Naive thymus-derived CD4-positive, alpha-beta T cell (primary cell): ENCODE measurements at regions not wholly inside any gene's neighbourhood (a gene's known extent, or its start where the extent isn't known, plus 50 kb on each side); places are given as distances from the start of the nearest gene placed in this dataset.

Experiments used
- ATAC-seq: fragments of 150-1000 bp; cut with Tn5 transposase; 2 replicates; pipeline ENCODE4 v1.10.0; 2021; ENCODE audit warnings: mild to moderate bottlenecking, moderate library complexity
- CTCF ChIA-PET: fragments of 350-600 bp; sonication (Branson Sonifier 250); formaldehyde crosslinking; loops from one replicate; lab custom pipeline; 2021; ENCODE audit warnings: antibody characterized with exemption; lab: Charles Lee
- POLR2A ChIA-PET: fragments of 350-600 bp; sonication (Branson Sonifier 250); formaldehyde crosslinking; loops from one replicate; lab custom pipeline; 2021; ENCODE audit warnings: antibody characterized with exemption, inconsistent platforms; lab: Charles Lee
- DNase-seq, 9 donors: peaks; one replicate each; pipeline versions ENCODE4 v3.0.0 to v3.0.0-alpha.2; 2020 to 2022; ENCODE audit warnings: mixed read lengths in 1 of 9
- H3K27ac ChIP-seq: one replicate; pipeline ENCODE4 v1.7.0; 2013; ENCODE audit warnings: mild to moderate bottlenecking, low read depth, low read length, moderate library complexity
- H3K27me3 ChIP-seq, 2 donors: one replicate each; pipeline ENCODE4 v1.7.0; 2013; ENCODE audit warnings: low read length in 2 of 2, mild to moderate bottlenecking in 2 of 2, moderate library complexity in 2 of 2; ENCODE audit not compliant: control insufficient read depth in 2 of 2, insufficient read depth in 2 of 2
- H3K36me3 ChIP-seq, 3 experiments: 1 replicate in 2 of 3; 2 replicates in 1 of 3; pipeline ENCODE4 v1.7.0; 2013; ENCODE audit warnings: low read length in 3 of 3, mild to moderate bottlenecking in 3 of 3, moderate library complexity in 1 of 3; ENCODE audit not compliant: insufficient read depth in 3 of 3, control insufficient read depth in 2 of 3
- H3K4me1 ChIP-seq, 2 donors: one replicate each; pipeline ENCODE4 v1.7.0; 2013; ENCODE audit warnings: low read length in 2 of 2, mild to moderate bottlenecking in 2 of 2, moderate library complexity in 1 of 2; ENCODE audit not compliant: control insufficient read depth in 2 of 2, insufficient read depth in 2 of 2
- H3K4me3 ChIP-seq: 2 replicates; pipeline ENCODE4 v1.7.0; 2013; ENCODE audit warnings: mild to moderate bottlenecking, low read length
- H3K9me3 ChIP-seq, 3 experiments: 1 replicate in 2 of 3; 2 replicates in 1 of 3; pipeline ENCODE4 v1.7.0; 2013; ENCODE audit warnings: low read length in 3 of 3; ENCODE audit not compliant: control insufficient read depth in 2 of 3
- H3K27ac Mint-ChIP-seq, 9 donors: one replicate each; pipeline ENCODE4 v1.8.0; 2020 to 2022; ENCODE audit warnings: mixed read lengths in 9 of 9, mild to moderate bottlenecking in 8 of 9, moderate library complexity in 5 of 9, inconsistent platforms in 2 of 9
- H3K27me3 Mint-ChIP-seq, 5 donors: one replicate each; pipeline ENCODE4 v1.8.0; 2021 to 2022; ENCODE audit warnings: mixed read lengths in 5 of 5, mild to moderate bottlenecking in 1 of 5
- H3K36me3 Mint-ChIP-seq, 5 donors: one replicate each; pipeline ENCODE4 v1.8.0; 2020 to 2022; ENCODE audit warnings: mixed read lengths in 5 of 5, mild to moderate bottlenecking in 3 of 5, inconsistent platforms in 1 of 5
- H3K4me1 Mint-ChIP-seq, 7 donors: one replicate each; pipeline ENCODE4 v1.8.0; 2020 to 2022; ENCODE audit warnings: mixed read lengths in 7 of 7, mild to moderate bottlenecking in 3 of 7, inconsistent platforms in 1 of 7
- H3K4me3 Mint-ChIP-seq, 10 donors: one replicate each; pipeline ENCODE4 v1.8.0; 2020 to 2022; ENCODE audit warnings: mild to moderate bottlenecking in 10 of 10, mixed read lengths in 10 of 10, moderate library complexity in 6 of 10, inconsistent platforms in 2 of 10
- H3K9me3 Mint-ChIP-seq, 11 donors: one replicate each; pipeline ENCODE4 v1.8.0; 2020 to 2022; ENCODE audit warnings: mixed read lengths in 11 of 11, mild to moderate bottlenecking in 4 of 11, inconsistent platforms in 1 of 11, moderate library complexity in 1 of 11
- intact Hi-C, 2 donors: fragments of 100-400 bp; cut with micrococcal nuclease; formaldehyde crosslinking; loops; one replicate each; pipeline ENCODE4 v1.15.1; 2023

DNA sequence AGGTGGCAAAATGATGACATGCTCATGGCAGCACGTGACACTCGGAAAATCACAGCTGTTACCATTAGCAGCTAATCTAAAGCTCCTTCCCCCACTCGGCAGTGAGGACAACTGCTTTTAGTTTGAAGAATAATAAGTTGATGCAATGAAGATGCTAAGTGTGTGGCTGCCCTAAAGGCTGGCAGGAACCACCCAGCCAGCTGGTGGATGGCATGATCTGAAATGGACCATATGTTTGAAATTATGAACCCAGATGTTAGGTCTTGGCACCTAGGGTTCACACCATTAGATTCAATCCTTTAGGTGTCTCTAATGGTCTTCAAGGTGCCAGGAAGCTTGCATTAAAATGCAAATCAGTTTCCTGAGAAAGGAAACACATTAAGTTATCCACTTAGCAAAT, 230.1 kb downstream of the WDR11 start:
- Mint-ChIP-seq H3K9me3 (peaks cover 0 to 6% (median 0%) of the 10 kb centered on the region in 11 donors), H3K36me3 (no peaks in the 10 kb centered on the region), H3K27me3 (peaks cover 0 to 18% (median 9%) of the 10 kb centered on the region in 5 donors), H3K27ac (no peak overlapping the region), H3K4me1 (no peaks in the 10 kb centered on the region), H3K4me3 (no peak overlapping the region)
- no peaks in the 10 kb centered on the region for H3K36me3 ChIP-seq
- ChIA-PET CTCF (no interaction called here), POLR2A (no interaction called here)
- H3K27me3 ChIP-seq, result no peaks in the 10 kb centered on the region
- ATAC-seq, result no peak
- no peak for DNase-seq
- H3K27ac ChIP-seq, result no peak overlapping the region
- H3K9me3 ChIP-seq, result no peaks in the 10 kb centered on the region
- H3K4me3 ChIP-seq, result no peak overlapping the region
- intact Hi-C loops, result no loop called here
- no peaks in the 10 kb centered on the region for H3K4me1 ChIP-seq

GRCh38 chr10:121082984-121083383, 231.8 kb downstream of the WDR11 start:
- no peak overlapping the region for H3K4me3 Mint-ChIP-seq
- Histone ChIP-seq H3K27me3 (no peaks in the 10 kb centered on the region), H3K36me3 (no peaks in the 10 kb centered on the region), H3K4me1 (no peaks in the 10 kb centered on the region), H3K4me3 (no peak overlapping the region), H3K27ac (no peak overlapping the region), H3K9me3 (no peaks in the 10 kb centered on the region)
- H3K27me3 Mint-ChIP-seq, result peaks cover 0 to 18% (median 9%) of the 10 kb centered on the region in 5 donors
- no peak for ATAC-seq
- ChIA-PET POLR2A (no interaction called here), CTCF (no interaction called here)
- H3K4me1 Mint-ChIP-seq, result no peaks in the 10 kb centered on the region
- no peaks in the 10 kb centered on the region for H3K36me3 Mint-ChIP-seq
- intact Hi-C loops, result no loop called here
- peaks cover 0 to 6% (median 2%) of the 10 kb centered on the region in 11 donors for H3K9me3 Mint-ChIP-seq
- no peak for DNase-seq
- H3K27ac Mint-ChIP-seq, result no peak overlapping the region

GRCh38 chr10:121084016-121084674, 233.0 kb downstream of the WDR11 start:
- no peak for ATAC-seq
- H3K27me3 Mint-ChIP-seq, result peaks cover 0 to 15% (median 7%) of the 10 kb centered on the region in 5 donors

DNA sequence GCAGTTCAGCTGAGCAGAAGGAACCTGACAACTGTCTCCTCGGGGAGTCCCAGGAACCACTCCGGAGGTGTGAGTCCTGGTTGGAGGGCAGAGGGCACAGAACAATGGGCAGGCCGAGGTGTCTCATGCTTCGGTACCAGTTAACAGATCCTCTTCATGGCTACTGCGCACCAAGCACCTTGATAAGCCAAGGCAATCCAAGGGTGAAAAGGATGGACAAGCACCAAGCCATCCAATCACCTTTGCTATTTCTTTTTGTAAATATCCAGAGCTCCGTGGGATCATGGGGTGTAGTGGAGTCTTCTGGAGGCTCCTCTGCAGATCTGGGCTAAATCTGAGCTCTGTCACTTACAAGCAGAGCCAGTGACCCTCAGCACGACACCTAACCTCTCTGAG, 233.5 kb downstream of the WDR11 start:
- Histone ChIP-seq H3K27ac (no peak overlapping the region), H3K4me3 (no peak overlapping the region), H3K36me3 (no peaks in the 10 kb centered on the region), H3K27me3 (no peaks in the 10 kb centered on the region), H3K9me3 (no peaks in the 10 kb centered on the region), H3K4me1 (no peaks in the 10 kb centered on the region)
- ChIA-PET CTCF (no interaction called here), POLR2A (no interaction called here)
- Mint-ChIP-seq H3K4me1 (no peaks in the 10 kb centered on the region), H3K27ac (no peak overlapping the region), H3K27me3 (peaks cover 0 to 15% (median 6%) of the 10 kb centered on the region in 5 donors), H3K9me3 (peaks cover 0 to 6% (median 2%) of the 10 kb centered on the region in 11 donors), H3K4me3 (no peak overlapping the region), H3K36me3 (no peaks in the 10 kb centered on the region)
- DNase-seq, result no peak
- no peak for ATAC-seq
- intact Hi-C loops, result no loop called here

More at GRCh38 chr10:121084016-121084674, 233.0 kb downstream of the WDR11 start:
- Histone ChIP-seq H3K36me3 (no peaks in the 10 kb centered on the region), H3K27ac (no peak overlapping the region), H3K4me1 (no peaks in the 10 kb centered on the region), H3K4me3 (no peak overlapping the region), H3K27me3 (no peaks in the 10 kb centered on the region), H3K9me3 (no peaks in the 10 kb centered on the region)
- H3K4me3 Mint-ChIP-seq, result no peak overlapping the region
- intact Hi-C loops, result no loop called here
- no peak for DNase-seq
- H3K27ac Mint-ChIP-seq, result no peak overlapping the region
- POLR2A ChIA-PET, result no interaction called here
- H3K9me3 Mint-ChIP-seq, result peaks cover 0 to 6% (median 2%) of the 10 kb centered on the region in 11 donors
- CTCF ChIA-PET, result no interaction called here
- H3K4me1 Mint-ChIP-seq, result no peaks in the 10 kb centered on the region
- no peaks in the 10 kb centered on the region for H3K36me3 Mint-ChIP-seq

DNA sequence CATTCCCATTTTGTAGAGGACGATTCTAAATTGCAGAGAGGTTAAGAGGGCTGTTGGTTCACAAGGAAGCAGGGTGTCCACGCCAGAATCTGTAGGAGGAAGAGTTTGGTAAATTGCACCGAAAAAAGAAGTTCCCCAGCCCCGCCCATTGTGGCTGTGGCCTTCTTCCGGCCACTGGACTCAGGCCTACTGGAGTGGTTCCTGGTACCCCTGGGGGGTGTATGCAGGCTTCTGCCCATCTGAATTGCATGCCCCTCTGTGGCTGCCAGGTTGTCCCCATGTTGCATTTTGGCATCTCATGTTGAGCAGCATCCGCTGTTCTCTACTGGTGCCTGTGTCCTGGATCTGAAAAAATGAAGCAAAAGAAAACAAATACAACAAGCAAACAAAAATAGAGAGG, 234.2 kb downstream of the WDR11 start:
- peaks cover 0 to 6% (median 0%) of the 10 kb centered on the region in 11 donors for H3K9me3 Mint-ChIP-seq
- Histone ChIP-seq H3K4me3 (no peak overlapping the region), H3K4me1 (no peaks in the 10 kb centered on the region), H3K27ac (no peak overlapping the region), H3K9me3 (no peaks in the 10 kb centered on the region), H3K36me3 (no peaks in the 10 kb centered on the region), H3K27me3 (no peaks in the 10 kb centered on the region)
- H3K4me3 Mint-ChIP-seq, result no peak overlapping the region
- H3K4me1 Mint-ChIP-seq, result no peaks in the 10 kb centered on the region
- intact Hi-C loops, result no loop called here
- no peak overlapping the region for H3K27ac Mint-ChIP-seq
- peaks cover 0 to 15% (median 6%) of the 10 kb centered on the region in 5 donors for H3K27me3 Mint-ChIP-seq
- ChIA-PET POLR2A (no interaction called here), CTCF (no interaction called here)
- ATAC-seq (no peak), DNase-seq (no peak)
- no peaks in the 10 kb centered on the region for H3K36me3 Mint-ChIP-seq

- H3K27me3 ChIP-seq, result no peaks in the 10 kb centered on the region
- CTCF ChIA-PET, result no interaction called here
- ATAC-seq, result no peak
- H3K27ac ChIP-seq, result no peak overlapping the region
- no peak overlapping the region for H3K4me3 Mint-ChIP-seq
- POLR2A ChIA-PET, result no interaction called here
- peaks cover 0 to 6% (median 3%) of the 10 kb centered on the region in 11 donors for H3K9me3 Mint-ChIP-seq
- H3K4me1 ChIP-seq, result no peaks in the 10 kb centered on the region
- no peaks in the 10 kb centered on the region for H3K36me3 Mint-ChIP-seq
- no peak for DNase-seq
- no peak overlapping the region for H3K4me3 ChIP-seq
- no peaks in the 10 kb centered on the region for H3K4me1 Mint-ChIP-seq
- intact Hi-C loops, result no loop called here
- no peaks in the 10 kb centered on the region for H3K36me3 ChIP-seq
- H3K9me3 ChIP-seq, result no peaks in the 10 kb centered on the region
- H3K27me3 Mint-ChIP-seq, result peaks cover 0 to 15% (median 6%) of the 10 kb centered on the region in 5 donors
- H3K27ac Mint-ChIP-seq, result no peak overlapping the region
These were observed 236.0 kb downstream of the WDR11 start for GRCh38 chr10:121087129-121087528.

DNA sequence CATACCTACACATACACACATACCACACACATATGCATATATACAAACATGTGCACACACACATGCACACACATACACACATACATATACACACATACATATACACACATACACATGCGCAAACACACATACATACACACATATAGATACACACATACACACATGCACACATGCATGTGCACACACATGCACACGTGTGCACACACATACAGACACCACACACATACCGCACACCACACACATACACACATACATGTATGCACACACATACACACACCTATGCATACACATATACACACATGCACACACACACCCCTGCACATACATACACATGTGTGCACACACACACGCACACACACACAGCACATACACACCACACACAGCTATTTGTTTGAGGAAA, 236.5 kb downstream of the WDR11 start:
- H3K36me3 ChIP-seq, result no peaks in the 10 kb centered on the region
- Mint-ChIP-seq H3K4me3 (no peak overlapping the region), H3K36me3 (no peaks in the 10 kb centered on the region), H3K27ac (no peak overlapping the region), H3K4me1 (no peaks in the 10 kb centered on the region), H3K27me3 (peaks cover 0 to 12% (median 6%) of the 10 kb centered on the region in 5 donors), H3K9me3 (peaks cover 0 to 7% (median 3%) of the 10 kb centered on the region in 11 donors)
- no peak overlapping the region for H3K27ac ChIP-seq
- no peaks in the 10 kb centered on the region for H3K4me1 ChIP-seq
- ATAC-seq (peak; percentile 32), DNase-seq (no peak)
- intact Hi-C loops, result no loop called here
- H3K9me3 ChIP-seq, result no peaks in the 10 kb centered on the region
- ChIA-PET CTCF (no interaction called here), POLR2A (no interaction called here)
- H3K27me3 ChIP-seq, result no peaks in the 10 kb centered on the region
- no peak overlapping the region for H3K4me3 ChIP-seq
